ENCODE measurements at regions not wholly inside any gene's neighbourhood (a gene's known extent, or its start where the extent isn't known, plus 50 kb on each side); places are given as distances from the start of the nearest gene placed in this dataset.

DNA sequence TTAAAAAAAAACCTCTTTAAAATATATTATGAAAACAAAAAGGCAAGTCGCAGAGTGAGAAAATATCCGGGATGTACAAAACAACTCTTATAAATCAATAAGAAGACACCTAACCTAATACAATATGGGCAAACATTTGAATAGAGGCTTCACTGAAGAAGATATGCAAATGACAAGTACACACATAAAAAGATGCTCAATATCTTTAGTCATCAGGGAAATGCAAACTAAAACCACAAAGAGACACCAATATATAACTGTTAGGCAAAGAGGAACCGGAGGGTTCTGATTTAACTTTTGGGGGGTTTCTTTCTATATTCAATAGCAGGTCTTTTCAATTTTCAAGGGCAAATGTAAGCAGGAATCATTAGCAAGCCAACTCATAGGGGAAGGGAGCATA is 480.7 kb upstream of the SPTLC3 start:
- TF ChIP-seq, protein P1, sequence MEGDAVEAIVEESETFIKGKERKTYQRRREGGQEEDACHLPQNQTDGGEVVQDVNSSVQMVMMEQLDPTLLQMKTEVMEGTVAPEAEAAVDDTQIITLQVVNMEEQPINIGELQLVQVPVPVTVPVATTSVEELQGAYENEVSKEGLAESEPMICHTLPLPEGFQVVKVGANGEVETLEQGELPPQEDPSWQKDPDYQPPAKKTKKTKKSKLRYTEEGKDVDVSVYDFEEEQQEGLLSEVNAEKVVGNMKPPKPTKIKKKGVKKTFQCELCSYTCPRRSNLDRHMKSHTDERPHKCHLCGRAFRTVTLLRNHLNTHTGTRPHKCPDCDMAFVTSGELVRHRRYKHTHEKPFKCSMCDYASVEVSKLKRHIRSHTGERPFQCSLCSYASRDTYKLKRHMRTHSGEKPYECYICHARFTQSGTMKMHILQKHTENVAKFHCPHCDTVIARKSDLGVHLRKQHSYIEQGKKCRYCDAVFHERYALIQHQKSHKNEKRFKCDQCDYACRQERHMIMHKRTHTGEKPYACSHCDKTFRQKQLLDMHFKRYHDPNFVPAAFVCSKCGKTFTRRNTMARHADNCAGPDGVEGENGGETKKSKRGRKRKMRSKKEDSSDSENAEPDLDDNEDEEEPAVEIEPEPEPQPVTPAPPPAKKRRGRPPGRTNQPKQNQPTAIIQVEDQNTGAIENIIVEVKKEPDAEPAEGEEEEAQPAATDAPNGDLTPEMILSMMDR (IDR thresholded peaks at IDR 0.05; ENCODE audit: low read depth, low read length, missing input control) = no peak
- TF ChIP-seq YY1 (IDR thresholded peaks at IDR 0.05) (no peak), RAD21 (IDR thresholded peaks at IDR 0.05) (no peak), GABPA (IDR thresholded peaks at IDR 0.05 in 1 of 2, conservative IDR thresholded peaks at IDR 0.05 in 1 of 2) (no peak), HNF4A (conservative IDR thresholded peaks at IDR 0.05) (no peak), JUND (IDR thresholded peaks at IDR 0.05) (no peak)
- TF ChIP-seq, protein P2, sequence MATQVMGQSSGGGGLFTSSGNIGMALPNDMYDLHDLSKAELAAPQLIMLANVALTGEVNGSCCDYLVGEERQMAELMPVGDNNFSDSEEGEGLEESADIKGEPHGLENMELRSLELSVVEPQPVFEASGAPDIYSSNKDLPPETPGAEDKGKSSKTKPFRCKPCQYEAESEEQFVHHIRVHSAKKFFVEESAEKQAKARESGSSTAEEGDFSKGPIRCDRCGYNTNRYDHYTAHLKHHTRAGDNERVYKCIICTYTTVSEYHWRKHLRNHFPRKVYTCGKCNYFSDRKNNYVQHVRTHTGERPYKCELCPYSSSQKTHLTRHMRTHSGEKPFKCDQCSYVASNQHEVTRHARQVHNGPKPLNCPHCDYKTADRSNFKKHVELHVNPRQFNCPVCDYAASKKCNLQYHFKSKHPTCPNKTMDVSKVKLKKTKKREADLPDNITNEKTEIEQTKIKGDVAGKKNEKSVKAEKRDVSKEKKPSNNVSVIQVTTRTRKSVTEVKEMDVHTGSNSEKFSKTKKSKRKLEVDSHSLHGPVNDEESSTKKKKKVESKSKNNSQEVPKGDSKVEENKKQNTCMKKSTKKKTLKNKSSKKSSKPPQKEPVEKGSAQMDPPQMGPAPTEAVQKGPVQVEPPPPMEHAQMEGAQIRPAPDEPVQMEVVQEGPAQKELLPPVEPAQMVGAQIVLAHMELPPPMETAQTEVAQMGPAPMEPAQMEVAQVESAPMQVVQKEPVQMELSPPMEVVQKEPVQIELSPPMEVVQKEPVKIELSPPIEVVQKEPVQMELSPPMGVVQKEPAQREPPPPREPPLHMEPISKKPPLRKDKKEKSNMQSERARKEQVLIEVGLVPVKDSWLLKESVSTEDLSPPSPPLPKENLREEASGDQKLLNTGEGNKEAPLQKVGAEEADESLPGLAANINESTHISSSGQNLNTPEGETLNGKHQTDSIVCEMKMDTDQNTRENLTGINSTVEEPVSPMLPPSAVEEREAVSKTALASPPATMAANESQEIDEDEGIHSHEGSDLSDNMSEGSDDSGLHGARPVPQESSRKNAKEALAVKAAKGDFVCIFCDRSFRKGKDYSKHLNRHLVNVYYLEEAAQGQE (IDR thresholded peaks at IDR 0.05) = no peak
